ENCODE measurements at regions not wholly inside any gene's neighbourhood (a gene's known extent, or its start where the extent isn't known, plus 50 kb on each side); places are given as distances from the start of the nearest gene placed in this dataset.

DNA sequence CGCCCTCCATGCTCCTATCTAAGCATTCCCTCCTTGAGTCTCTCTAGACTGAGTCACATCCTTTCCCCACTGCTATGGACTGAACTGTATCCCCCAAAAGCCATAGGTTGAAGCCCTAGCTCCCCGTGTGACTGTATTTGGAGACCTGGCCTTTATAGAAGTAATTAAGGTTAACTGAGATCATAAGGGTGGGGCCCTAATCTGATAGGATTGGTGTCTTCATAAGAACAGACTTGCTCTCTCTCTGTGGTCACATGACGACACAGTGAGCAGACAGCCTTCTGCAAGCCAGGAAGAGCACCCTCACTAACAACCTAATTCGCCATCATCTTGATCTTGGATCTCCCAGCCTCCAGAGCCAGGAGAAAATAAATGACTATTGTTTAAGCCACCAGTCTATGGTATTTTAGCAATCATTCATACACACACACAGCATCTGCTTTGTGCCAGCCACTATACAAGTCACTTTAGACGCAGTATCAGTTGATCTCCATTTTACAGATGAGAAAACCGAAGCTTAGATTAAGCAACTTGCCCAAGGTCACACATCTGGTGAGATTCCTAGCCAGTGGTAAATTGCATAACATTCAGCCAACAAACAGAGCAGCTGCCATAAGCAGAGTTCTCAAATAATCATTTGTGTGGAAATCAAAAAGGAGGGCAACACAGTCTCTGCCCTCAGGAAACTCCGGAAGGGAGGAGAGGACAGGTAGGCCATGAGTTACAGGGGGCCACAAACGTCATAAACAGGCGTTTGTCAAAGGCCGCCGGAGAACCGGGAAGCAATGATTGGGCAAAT lies 66.3 kb upstream of the HES1 start:
- peak; percentile 73 for DNase-seq (ENCODE audit: low spot score)

DNA sequence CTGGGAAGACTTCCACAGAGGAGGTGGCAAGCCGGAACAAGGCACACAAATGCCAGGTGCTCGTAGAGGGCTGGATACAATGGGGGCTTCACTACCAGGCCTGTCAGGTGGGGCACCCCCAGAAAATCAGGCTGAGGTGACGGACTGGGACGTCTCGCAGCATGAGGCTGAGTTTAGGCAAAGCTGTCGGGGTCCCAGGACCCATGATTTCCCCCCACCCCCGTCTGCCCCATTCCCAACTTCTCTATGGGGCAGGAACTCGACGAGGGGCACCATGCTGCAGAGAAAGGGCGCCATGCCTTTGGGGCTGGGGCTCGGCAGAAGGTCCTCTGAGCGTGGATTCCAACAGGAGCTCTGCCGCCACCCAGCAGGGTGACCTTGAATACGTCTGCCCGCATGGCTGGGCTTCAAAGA lies 65.7 kb upstream of the HES1 start:
- peak; percentile 64 for DNase-seq (ENCODE audit: low spot score)

DNA sequence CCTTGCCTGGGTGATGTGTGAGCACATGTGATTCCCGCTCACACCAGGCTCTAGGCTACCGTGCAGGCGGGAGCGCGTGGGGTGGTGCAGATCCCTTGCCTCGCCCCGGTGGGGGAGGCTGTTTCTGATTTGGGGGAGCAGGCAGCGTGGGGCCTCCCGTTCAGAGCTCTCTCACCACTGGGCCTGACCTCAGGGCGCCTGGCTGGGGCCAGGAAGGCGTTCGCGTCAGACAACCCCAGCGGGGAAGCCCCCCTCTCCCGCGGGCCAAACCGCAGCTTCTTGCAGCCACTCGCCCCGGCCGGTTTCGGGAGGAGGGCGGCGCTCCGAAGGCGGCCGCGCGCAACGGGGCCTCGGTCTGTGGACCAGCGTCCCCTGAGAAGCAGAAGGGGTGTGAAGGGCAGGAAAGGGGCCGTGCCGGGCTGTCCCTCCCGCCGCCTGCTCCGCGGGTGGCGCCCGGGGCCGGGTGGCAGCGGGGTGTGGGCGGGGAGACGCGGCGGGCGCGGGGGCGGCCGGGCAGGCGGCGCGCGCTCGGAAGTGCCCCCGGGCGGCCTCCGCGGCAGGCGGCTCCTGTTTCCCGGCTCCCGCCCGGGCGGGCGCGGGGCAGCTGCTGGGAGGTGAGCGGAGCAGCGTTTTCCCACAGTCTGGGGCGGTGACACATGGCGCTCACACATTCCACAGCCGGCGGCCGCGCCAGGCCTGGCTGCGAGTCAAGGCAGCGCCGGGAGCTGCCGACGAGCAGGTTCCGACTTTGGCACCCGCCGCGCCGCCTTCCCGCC lies 65.1 kb upstream of the HES1 start:
- DNase-seq (ENCODE audit: low spot score) = peak; percentile 62

DNA sequence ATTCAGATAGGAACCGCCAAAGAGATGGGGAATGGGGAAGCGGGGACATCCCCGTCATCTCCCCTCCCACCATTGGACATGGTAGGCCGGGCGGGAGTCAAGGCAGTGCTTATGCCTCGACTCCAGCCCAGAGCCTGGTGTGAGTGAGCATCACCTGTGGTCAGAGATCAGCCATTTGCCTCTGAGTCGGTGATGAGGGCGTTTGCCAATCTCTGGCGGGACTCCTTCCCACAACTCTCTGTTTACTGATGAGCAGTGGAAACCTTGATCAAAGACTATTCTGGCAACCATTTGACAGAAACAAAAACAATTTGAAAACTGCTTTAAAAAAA lies 63.9 kb upstream of the HES1 start:
- DNase-seq (ENCODE audit: low spot score) = no peak

DNA sequence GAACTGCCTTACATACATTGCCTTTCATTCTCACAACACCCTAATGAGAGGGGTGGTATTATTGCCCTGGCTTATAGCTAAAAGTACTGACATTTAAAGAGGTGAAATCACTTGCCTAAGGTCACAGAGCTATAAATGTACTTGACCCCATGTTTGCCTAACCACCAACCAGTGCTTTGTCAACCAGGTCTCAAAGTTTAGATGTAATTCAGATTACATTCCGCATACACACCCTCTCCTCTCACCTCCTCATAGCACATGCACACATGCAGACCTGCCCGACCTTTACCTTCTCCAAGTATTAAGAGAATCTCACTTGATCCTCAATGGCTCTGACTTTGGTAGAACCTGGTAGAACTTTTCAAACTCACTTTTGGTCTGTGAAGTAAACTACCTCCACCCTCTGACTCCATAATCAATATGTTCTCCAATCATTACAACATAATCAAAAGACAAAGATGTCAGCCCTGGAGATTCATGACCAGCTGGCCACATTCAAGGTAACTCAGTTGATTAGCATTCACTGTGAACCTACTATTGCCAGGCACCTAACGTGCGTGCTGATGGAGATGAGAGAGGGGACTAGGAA lies 63.2 kb upstream of the HES1 start:
- DNase-seq (ENCODE audit: low spot score) = peak; percentile 68

DNA sequence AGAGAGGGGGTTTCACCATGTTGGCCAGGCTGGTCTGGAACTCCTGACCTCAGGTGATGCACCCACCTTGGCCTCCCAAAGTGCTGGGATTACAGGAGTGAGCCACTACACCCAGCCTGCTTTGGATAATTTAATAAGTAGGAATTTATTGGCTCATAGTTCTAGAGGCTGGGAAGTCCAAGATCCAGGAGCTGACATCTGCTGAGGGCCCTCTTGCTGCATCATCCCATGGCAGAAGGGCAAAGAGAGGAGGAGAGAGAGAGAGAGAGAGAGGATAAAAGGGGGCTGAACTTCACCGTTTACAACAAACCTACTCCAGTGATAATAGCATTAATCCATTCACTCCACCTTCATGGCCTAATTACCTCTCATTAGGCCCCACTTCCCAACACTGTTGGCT lies 62.0 kb upstream of the HES1 start:
- no peak for DNase-seq (ENCODE audit: low spot score)

DNA sequence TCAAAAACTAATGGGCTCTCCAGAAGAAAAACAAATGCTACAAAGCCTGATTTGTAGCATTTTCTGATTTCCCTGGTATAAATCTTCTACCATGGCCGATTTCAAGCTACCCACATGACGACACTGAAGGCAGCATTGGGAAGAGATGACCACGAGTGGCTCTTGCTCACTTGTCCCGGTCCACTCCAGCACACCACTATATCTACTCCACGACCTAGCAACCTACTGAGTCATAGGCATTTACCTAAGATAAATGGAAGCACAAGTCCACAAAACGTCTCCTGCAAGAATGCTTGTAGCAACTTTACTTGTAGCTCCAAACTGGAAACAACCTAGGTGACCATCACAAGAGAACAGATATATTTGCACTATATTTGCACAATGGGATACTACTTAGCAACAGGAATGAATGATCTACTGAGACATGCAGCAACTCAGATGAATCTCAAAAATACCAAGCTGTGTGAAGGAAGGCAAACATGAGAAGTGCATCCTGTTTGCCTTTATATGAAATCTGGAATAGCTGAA lies 60.8 kb upstream of the HES1 start:
- DNase-seq (ENCODE audit: low spot score) = no peak

DNA sequence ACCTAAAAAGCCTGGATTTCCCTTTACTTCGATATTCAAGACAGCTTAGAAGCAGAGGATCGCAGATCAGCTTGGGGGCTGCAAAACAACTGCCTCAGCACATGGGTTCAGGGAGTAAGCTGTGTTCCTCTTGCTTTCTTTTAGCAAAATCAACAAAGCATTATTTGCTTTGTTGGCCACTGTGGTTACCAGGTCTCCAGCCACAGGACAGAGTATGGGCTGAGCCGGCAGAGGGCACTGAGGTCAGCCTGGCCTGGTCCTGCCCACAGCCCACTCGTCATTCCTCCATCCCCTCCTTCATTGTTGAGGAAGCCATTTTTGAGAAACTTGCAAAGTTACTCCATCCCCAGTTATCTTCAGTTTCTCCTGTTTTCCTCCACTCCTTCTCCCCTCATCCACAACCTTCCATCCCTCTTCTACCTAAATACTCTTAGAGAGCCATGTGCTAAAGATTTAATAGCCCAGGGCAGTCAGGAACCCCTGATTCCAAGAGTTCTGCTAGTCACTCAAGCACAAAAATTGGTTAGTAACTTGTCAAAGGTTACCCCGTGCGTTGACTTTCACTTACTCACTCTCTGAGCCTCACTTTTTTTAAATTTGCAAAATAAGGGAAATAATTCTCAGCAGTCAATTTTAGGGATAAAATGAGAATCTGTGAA lies 60.0 kb upstream of the HES1 start:
- peak; percentile 93 for DNase-seq (ENCODE audit: low spot score)

DNA sequence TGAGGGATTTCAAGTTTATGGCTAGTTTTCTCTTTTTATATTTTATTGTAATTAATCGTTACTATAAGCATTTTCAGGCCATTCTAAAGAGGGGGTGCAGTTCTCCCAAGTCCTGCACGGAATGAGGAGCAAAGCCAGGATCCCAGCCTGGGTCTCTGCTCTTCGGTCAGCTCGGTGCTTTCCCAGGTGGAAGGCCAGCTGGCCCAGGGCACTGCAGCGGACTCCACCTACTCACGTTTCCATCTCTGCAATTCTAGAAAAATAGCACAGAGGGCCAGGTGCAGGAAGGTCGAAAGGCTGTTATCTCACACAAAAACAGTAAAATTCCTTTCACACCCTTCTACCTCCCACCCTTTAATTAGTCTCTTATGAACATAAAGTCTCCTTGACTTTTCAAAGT lies 59.5 kb upstream of the HES1 start:
- no peak for DNase-seq (ENCODE audit: low spot score)

DNA sequence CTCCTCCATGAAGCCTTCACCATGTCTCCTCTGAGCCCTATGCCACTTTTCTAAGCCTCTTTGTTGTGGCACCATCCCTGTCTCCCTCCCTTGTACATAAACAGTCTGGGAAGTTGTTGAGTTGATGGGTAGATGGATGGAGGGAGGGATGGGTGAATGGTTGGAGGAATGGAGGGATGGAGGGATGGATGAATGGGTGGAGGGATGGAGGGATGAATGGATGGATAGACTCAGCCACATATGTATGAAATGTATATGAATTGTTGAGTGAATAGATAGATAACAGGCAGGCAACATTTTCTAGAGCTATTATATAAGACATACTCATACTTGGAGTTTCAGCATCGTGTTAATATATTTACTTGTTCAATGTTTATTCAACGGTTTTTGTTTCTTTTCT lies 58.3 kb upstream of the HES1 start:
- no peak for DNase-seq (ENCODE audit: low spot score)

DNA sequence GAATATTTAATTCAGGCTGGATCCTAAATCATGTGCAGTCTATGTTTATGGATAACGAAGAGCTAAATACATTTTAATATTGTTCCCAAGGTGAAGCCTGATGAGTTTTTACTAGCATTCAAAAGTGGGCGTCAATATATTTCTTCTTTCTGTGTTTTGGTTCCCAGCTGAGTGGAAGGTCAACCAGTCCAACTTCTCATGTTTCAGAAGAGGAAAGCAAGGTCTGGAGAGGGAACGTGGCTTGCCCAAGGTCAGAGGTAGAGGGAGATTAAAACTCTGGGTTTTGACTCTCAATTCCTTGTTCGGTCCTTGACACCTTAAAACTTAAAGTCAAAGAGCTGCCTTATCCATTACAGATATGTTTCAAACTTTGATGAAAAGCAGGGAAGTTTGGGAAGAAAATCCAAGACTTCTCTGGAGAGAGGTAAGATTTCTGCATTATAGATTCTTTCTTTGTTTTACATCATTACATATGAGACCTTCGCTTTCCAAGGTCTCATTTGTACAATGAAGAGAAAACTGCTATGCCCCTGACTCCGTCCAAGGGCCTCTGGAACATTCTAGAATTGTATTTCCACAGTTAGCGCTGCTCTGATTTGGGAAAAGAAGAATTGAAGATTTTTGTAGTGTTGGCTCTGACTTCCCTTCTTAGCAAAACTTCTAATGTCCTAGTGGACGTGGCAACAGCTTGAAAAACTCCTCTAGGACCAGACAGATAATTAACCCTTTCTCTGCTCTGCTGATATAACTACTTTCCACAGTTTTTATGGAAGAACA lies 57.7 kb upstream of the HES1 start:
- DNase-seq (ENCODE audit: low spot score) = no peak

DNA sequence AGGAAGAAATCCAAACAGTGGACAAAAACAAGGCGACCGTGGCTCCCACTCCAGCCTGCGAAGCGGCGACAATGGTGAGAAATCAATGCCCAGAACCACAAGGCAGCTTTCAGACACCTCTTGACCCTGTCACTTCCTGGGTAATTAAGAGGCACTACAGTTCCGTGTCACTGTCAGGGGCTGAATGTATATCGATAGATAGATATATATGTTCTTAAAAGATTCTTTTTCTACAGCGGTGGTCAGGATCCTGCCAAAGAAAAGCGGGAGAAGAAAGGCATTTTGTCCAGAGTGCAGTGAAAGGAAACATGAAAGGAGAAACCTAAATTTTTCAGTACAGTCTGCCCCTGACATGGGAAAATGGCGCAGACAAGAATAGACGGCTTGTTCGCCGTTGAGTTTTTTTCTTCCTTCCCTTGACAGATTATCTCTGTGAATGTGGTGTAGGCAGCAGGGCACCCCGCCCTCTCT lies 56.2 kb upstream of the HES1 start:
- no peak for DNase-seq (ENCODE audit: low spot score)

DNA sequence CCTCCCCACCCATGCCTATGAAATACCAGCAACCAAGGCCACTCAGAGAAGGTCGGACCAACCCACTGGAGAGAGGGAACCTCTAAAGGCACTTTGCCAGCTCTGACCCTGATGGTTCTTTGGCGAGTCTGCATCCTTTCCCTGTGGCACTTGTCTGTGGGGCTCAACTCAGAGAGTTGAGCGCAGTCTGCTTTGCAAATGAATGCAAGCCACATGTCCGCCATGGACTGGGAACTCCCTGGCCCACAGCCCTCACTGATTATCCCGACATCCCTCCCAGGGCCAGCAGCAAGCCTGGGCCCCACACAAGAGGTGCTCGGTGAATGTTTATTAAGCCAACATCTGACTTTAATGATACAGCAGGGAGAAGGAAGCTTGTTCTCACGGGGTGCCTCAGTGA lies 55.5 kb upstream of the HES1 start:
- DNase-seq (ENCODE audit: low spot score) = no peak

DNA sequence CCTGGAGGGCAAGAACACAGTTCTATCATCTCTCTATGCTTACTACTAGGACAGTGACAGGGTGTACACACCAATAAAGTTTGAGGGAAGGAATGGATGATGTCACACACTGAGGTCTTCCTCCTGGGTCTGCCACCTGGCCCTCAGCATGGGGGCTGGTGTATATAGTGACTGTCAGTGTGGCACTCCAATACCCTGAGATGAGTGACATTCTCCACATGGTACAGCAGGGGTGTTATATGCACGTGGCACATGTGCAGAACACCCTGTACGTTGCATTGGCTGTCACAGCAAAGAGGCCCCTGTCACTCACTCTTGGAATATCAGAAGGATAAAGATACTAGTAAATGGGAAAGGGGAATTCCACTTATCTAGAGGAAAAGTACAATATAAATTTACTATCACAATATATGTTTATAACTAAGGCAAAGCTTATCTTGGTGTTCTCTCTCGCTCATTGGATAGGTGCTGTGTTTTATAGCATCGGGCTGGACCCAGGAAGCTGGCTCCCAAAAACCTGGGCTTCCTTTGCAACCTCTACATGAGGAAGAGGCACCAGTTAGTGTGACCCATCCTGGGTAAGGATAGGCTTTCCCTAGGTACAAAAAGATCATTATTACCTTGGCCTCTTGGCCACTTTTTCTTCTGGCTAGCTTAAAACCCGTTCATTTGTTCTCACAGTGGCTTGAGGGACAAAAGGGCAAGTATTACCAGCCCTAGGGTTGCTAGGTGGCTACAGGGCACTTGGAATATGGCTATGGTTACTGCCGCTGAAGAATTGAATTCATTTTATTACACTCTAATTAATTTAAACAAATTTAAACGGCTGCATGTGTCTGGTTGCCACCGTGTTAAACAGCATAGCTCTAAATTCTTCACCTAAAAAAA lies 54.8 kb upstream of the HES1 start:
- no peak for DNase-seq (ENCODE audit: low spot score)

DNA sequence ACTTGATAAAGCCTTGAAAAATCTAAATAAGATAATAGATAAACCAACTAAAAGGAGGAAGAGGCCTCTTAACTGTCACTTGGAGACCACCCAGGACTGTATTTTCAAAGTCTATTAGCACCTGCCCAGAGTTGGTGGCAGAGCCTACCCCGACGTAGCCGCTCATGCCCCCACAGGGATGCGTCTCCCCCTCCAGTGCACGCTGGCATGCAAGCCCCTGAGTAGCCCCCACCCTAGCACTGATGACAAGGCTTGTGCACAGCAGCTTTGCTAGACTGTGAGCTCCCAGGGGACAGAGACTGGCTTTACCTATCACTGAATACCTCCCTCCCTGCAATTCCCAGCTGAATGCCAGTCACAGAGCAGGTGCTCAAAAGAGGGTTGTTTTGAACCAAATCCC lies 54.1 kb upstream of the HES1 start:
- DNase-seq (ENCODE audit: low spot score) = no peak

DNA sequence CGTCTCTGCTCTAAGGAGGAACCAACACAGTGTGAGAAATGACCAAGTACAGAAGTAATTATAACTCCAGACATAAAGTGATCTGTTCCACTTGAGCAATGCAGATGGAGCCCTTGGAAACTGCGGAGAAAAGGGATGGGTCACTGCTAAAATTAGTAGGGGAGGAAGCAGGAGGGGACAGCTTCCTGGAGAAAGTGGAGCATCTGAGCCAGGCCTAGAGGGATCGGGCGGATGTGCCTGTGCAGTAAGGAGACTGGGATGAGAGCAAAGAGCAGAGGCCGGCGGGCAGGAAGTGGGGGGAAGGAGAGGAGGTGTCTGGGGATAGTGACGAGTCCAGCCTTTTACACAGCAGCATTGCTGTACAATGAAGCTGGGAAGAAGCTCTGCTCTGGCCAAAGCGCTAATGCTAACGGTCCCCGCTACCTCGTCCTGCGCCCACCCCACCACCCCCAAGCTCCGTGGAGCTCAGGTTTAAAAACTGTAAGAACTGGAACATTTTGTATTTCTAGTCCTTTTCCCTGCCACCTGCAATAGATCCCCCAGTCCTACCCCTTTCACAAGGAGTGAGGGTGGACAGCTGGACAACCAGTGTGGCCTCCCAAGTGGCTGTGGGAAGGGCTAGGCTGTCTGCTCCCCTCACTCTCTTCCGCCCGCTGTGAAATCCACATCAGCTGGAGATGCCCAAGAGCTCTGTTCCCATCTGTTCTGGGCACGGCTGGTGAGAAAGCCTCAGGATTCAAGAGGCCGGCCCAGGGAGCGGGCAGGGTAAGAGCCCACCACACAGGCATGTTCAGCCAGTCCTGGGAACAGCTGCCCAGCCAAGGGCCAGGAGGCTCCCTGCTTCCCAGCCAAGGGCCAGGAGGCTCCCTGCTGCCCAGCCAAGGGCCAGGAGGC lies 53.0 kb upstream of the HES1 start:
- no peak for DNase-seq (ENCODE audit: low spot score)

DNA sequence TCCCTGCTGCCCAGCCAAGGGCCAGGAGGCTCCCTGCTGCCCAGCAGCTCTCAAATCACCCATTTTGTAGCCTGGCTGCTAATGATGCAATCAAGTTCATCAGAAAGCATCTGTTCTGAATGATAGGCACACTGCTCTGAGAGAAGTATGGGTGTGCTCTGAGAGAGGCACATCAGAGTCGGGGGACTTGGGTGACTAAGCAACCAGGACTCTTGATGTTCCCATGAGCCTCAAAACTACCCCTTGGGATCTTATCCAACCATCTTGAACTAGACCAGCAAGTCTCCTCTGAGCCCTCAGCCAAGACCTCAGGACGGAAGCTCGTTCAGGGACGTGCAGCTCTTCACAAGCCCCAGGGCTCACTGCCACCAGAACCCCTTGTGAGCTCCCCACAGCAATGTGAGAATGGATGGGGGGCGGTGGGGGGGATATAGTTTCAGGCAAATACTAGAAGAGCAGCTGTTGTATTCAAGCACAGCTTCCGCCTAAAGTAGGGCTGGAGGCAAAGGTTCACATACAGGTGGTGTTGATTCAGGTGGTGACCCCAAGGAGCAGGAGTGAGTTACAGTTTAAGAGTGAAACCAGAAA lies 52.2 kb upstream of the HES1 start:
- DNase-seq (ENCODE audit: low spot score) = no peak

DNA sequence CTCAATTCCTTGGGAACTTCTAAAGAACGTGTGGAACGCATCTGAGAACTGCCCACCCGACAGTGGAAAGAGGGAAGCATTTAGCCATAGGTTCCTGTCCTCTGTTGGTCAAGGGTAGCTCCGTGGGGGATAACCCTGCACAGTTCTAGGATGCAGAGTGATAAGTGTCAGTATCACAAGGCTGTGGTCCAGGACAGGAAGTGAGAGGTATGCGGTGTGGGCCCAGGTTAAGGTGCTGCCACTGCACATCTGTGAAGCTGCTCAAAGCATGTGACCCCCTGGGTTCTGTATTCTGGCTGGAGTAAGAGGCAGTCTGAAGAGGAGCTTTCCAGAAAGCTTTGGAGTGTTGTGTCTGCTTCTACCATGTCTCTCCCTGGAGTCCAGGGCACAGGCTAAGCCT lies 51.7 kb upstream of the HES1 start:
- no peak for DNase-seq (ENCODE audit: low spot score)

Measured in HuH-7 (cell line).